K562 (cell line): ENCODE measurements at regions not wholly inside any gene's neighbourhood (a gene's known extent, or its start where the extent isn't known, plus 50 kb on each side); places are given as distances from the start of the nearest gene placed in this dataset.

Source experiments
- ATAC-seq: fragments of 200-7000 bp; cut with Tn5 transposase; 3 replicates; pipeline ENCODE4 v1.9.1; 2020; ENCODE audit warnings: moderate library complexity
- BruUV-seq: library from RNA; stranded (reverse); fragments of 400-500 nt; replicated peaks from 2 replicates; lab custom pipeline; 2021; lab: Mats Ljungman, UMichigan
- CTCF ChIA-PET: fragments of 300-600 bp; formaldehyde crosslinking; extraction: SDS; loops from one replicate; lab custom pipeline; 2021; ENCODE audit warnings: low intra/inter-chr PET ratio; lab: Yijun Ruan, JAX
- POLR2A ChIA-PET: fragments of 300-600, 350-650 bp; sonication (Branson Sonifier 250); formaldehyde crosslinking; extraction: SDS; loops from one replicate; lab custom pipeline; 2021; ENCODE audit warnings: antibody characterized with exemption, inconsistent platforms; lab: Yijun Ruan, JAX
- DNase-seq, 4 experiments: peaks; one replicate each; pipeline versions ENCODE4 v3.0.0 to v3.0.0-alpha.2; 2011 to 2018; ENCODE audit warnings: low spot score in 3 of 4, mixed read lengths in 3 of 4; ENCODE audit errors: extremely low read depth in 1 of 4
- FAIRE-seq: peaks from 2 replicates; lab custom pipeline; 2011; peaks lifted over from hg19 to GRCh38; lab: Jason Lieb, UNC
- H2AFZ ChIP-seq: 2 replicates; pipeline ENCODE4 v1.6.0; 2011; ENCODE audit warnings: low read depth, low read length, control low read depth, inconsistent platforms
- H3K27ac ChIP-seq: fragments of 200-600 bp; 3 replicates; pipeline ENCODE4 v1.8.0; 2011; ENCODE audit warnings: low read depth, mild to moderate bottlenecking, control low read depth, inconsistent platforms, low read length, moderate library complexity, mixed read lengths; ENCODE audit errors: extremely low read depth
- H3K27me3 ChIP-seq, 2 experiments: fragments of 300-600 bp in 1 of 2; 2 replicates in 1 of 2; 3 replicates in 1 of 2; pipeline versions ENCODE4 v1.6.0 to v1.8.0; 2011; ENCODE audit warnings: inconsistent platforms in 2 of 2, low read length in 2 of 2, mild to moderate bottlenecking in 1 of 2, mixed read lengths in 1 of 2, moderate library complexity in 1 of 2; ENCODE audit not compliant: control insufficient read depth in 2 of 2, insufficient read depth in 2 of 2
- H3K36me3 ChIP-seq: fragments of 300-600 bp; 3 replicates; pipeline ENCODE4 v1.8.0; 2011; ENCODE audit warnings: mild to moderate bottlenecking, low read length, inconsistent platforms; ENCODE audit not compliant: control insufficient read depth, insufficient read depth
- H3K4me1 ChIP-seq, 2 experiments: fragments of 200-600 bp in 1 of 2; replicated peaks in 1 of 2; 2 replicates in 1 of 2; 3 replicates in 1 of 2; pipeline versions ENCODE4 v1.5.1 to v1.8.0; 2011; ENCODE audit warnings: inconsistent platforms in 2 of 2, low read length in 2 of 2, mild to moderate bottlenecking in 1 of 2, mixed read lengths in 1 of 2, moderate library complexity in 1 of 2; ENCODE audit not compliant: control insufficient read depth in 2 of 2, insufficient read depth in 2 of 2
- H3K4me2 ChIP-seq: 2 replicates; pipeline ENCODE4 v1.6.1; 2011; ENCODE audit warnings: low read length, control low read depth, inconsistent platforms, mixed read lengths; ENCODE audit not compliant: insufficient read depth
- H3K4me3 ChIP-seq: fragments of 200-600 bp; sonication (generic), shearing (Covaris generic); 2 replicates; pipeline ENCODE4 v1.5.1; 2016; ENCODE audit warnings: control low read depth, inconsistent platforms
- H3K79me2 ChIP-seq: fragments of 200-600 bp; 3 replicates; pipeline ENCODE4 v1.8.0; 2011; ENCODE audit warnings: low read length, inconsistent platforms; ENCODE audit not compliant: control insufficient read depth, insufficient read depth
- H3K9ac ChIP-seq, 2 experiments: 2 replicates each; pipeline versions ENCODE4 v1.6.0 to v1.6.1; 2011; ENCODE audit warnings: low read depth in 2 of 2, low read length in 2 of 2, control low read depth in 1 of 2, inconsistent platforms in 1 of 2, mild to moderate bottlenecking in 1 of 2, mixed read lengths in 1 of 2; ENCODE audit not compliant: insufficient read depth in 1 of 2
- H3K9me1 ChIP-seq: one replicate; pipeline ENCODE4 v1.6.0; 2011; ENCODE audit warnings: inconsistent platforms, mild to moderate bottlenecking, low read length, moderate library complexity; ENCODE audit not compliant: control insufficient read depth, insufficient read depth
- H3K9me3 ChIP-seq: replicated peaks from 2 replicates; pipeline ENCODE4 v1.5.1; 2011; ENCODE audit warnings: low read depth, low read length, inconsistent platforms; ENCODE audit not compliant: control insufficient read depth, insufficient read depth
- H4K20me1 ChIP-seq: replicated peaks from 2 replicates; pipeline ENCODE4 v1.6.1; 2011; ENCODE audit warnings: low read length, inconsistent platforms, mixed read lengths; ENCODE audit not compliant: control insufficient read depth, insufficient read depth
- BRCA1 ChIP-seq, 2 experiments: fragments of 450-650 bp in 1 of 2; sonication (generic) in 1 of 2; formaldehyde crosslinking in 1 of 2; IDR thresholded peaks; 2 replicates each; pipeline versions ENCODE4 v1.5.0 to v1.6.1; 2017 to 2020; ENCODE audit warnings: mild to moderate bottlenecking in 1 of 2, missing genetic modification reagents in 1 of 2
- CTCFL ChIP-seq: IDR thresholded peaks from 2 replicates; pipeline ENCODE4 v1.6.1; 2011; ENCODE audit warnings: borderline replicate concordance, low read depth, mild to moderate bottlenecking, moderate library complexity, low read length; ENCODE audit not compliant: insufficient read depth, poor library complexity, severe bottlenecking
- PTRF ChIP-seq: fragments of 450-650 bp; IDR thresholded peaks from 2 replicates; pipeline ENCODE4 v1.6.1; 2016; ENCODE audit warnings: mild to moderate bottlenecking, missing genetic modification characterization, missing compliant biosample characterization
- YBX1 ChIP-seq: fragments of 450-650 bp; IDR thresholded peaks from 2 replicates; pipeline ENCODE4 v1.7.1; 2016; ENCODE audit warnings: mild to moderate bottlenecking
- ZNF699 ChIP-seq: fragments of 250-450 bp; sonication (Bioruptor Pico); IDR thresholded peaks from 2 replicates; pipeline ENCODE4 v1.8.0; 2021; ENCODE audit warnings: mild to moderate bottlenecking, moderate library complexity; ENCODE audit not compliant: insufficient replicate concordance
- WGBS: fragments of 100-300 bp; shearing (Covaris generic); methylation state at CpG from one replicate; pipeline ENCODE4 v1.1.6; 2016; ENCODE audit warnings: low coverage, mixed read lengths; ENCODE audit not compliant: insufficient coverage; ENCODE audit errors: missing lambda C conversion rate; 5-methylcytosine and 5-hydroxymethylcytosine counted together
- in situ Hi-C: fragments of 300-500 bp; cut with MboI; formaldehyde crosslinking; loops from 4 replicates; pipeline ENCODE4 v1.15.0; 2018; ENCODE audit warnings: inconsistent platforms, mixed read lengths
- intact Hi-C: fragments of 100-400 bp; cut with micrococcal nuclease; formaldehyde crosslinking; loops from 2 replicates; pipeline ENCODE4 v1.14.2; 2022

- Histone ChIP-seq H3K9ac (no peak overlapping the region), H3K36me3 (no peaks in the 10 kb centered on the region), H3K27me3 (no peaks in the 10 kb centered on the region), H3K4me3 (no peak overlapping the region), H3K4me1 (no peaks in the 10 kb centered on the region), H3K79me2 (no peaks in the 10 kb centered on the region), H3K9me1 (no peaks in the 10 kb centered on the region), H3K4me2 (no peak overlapping the region), H3K9me3 (no peaks in the 10 kb centered on the region), H2AFZ (no peak overlapping the region), H4K20me1 (no peaks in the 10 kb centered on the region), H3K27ac (no peak overlapping the region)
- intact Hi-C loops, result no loop called here
- POLR2A ChIA-PET, result interaction anchor here (0.8 kb wide), 1 partner anchor 11 kb away, joined by 3 read pairs; no protein-coding TSS in a partner anchor
- TF ChIP-seq PTRF, result no peak
- WGBS, result 6% methylated on average over 3 of the region's 3 CpGs
- CTCF ChIA-PET, result no interaction called here
- no TSS peak for BruUV-seq
- FAIRE-seq (no peak), ATAC-seq (no peak), DNase-seq (no peak)
- in situ Hi-C loops, result no loop called here
Observed at GRCh38 chr7:17093461-17093860, 205.0 kb upstream of the AHR start.

GRCh38 chr7:17094963-17095574 is 203.4 kb upstream of the AHR start:
- Histone ChIP-seq H3K4me3 (no peak overlapping the region), H3K4me1 (no peaks in the 10 kb centered on the region), H4K20me1 (no peaks in the 10 kb centered on the region), H2AFZ (no peak overlapping the region), H3K9me3 (no peaks in the 10 kb centered on the region), H3K27me3 (no peaks in the 10 kb centered on the region)
- CTCF ChIA-PET, result no interaction called here
- in situ Hi-C loops, result no loop called here
- no peak for FAIRE-seq
- no peak for DNase-seq
- TF ChIP-seq BRCA1 (IDR thresholded peaks at IDR 0.05) (no peak), BRCA1 (CRISPR knock-in tag; IDR thresholded peaks at IDR 0.05) (no peak), YBX1 (no peak), CTCFL (no peak), ZNF699 (no peak)
- TF ChIP-seq, all 486 proteins: peak for 0
- ATAC-seq, result no peak
- WGBS, result 2% methylated on average over 5 of the region's 5 CpGs
- no peaks in the 10 kb centered on the region for H3K9me1 ChIP-seq
- intact Hi-C loops, result no loop called here
- POLR2A ChIA-PET, result no interaction called here
- H3K27ac ChIP-seq, result no peak overlapping the region
- no peak overlapping the region for H3K4me2 ChIP-seq
- no peaks in the 10 kb centered on the region for H3K79me2 ChIP-seq
- no peak overlapping the region for H3K9ac ChIP-seq
- no peaks in the 10 kb centered on the region for H3K36me3 ChIP-seq
- no TSS peak for BruUV-seq
